Activated T-helper 1 cell treated with Interleukin-2 at 50 U/mL for 16 hours (primary cell): ENCODE measurements at regions not wholly inside any gene's neighbourhood (a gene's known extent, or its start where the extent isn't known, plus 50 kb on each side); places are given as distances from the start of the nearest gene placed in this dataset.
"Not testable (repeated sequence)": the region's sequence is repeated elsewhere in the genome, so short reads cannot be mapped to it uniquely, and the experiment has no call there.

Experiments
- DNase-seq: peaks from one replicate; pipeline ENCODE4 v3.0.0-alpha.2; 2020; ENCODE audit warnings: low read depth

DNA sequence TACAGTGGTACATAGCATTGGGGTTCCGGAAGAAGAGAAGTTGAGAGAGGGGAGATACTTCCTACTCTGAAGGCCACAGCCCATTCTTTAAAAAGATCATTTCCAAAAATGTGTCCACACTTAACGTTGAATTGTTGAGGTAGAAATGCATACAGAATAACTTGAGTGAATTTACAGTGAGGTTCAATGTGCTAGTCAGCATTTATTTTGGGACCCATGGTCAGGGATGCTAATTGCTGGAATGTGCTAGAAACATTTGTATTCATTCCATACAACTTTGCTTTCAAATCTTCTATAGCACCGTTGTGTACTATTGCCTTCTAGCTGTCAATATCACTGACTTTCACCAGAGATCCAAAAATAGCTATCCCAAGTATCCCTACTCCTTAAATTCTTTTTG is 325.9 kb downstream of the SATB2 start:
- DNase-seq, result no peak

DNA sequence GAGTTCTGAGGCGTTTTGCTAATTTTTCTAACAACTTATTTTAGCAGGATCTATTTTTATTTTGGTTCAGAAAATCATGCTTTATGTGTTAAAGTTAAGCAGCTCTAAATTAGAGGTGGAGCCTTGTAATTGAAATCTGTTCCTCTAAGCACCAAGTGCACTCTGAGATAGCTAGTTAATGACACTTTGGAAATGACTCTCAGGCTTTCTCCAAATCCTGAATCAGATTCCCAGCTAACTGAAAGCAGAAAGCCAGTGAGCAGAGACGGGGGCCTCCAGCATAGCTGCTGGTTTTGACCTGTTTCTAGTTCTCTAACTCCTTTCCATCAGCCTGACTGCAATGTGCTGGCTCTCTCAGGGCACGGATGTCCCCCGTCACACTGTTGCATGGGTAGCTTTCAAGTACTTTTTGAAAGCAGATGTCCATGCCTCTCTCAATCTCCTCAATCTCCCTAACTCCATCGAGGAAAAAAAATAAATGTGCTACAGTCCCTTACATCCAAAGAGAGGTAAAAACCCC is 326.5 kb downstream of the SATB2 start:
- DNase-seq, result no peak

DNA sequence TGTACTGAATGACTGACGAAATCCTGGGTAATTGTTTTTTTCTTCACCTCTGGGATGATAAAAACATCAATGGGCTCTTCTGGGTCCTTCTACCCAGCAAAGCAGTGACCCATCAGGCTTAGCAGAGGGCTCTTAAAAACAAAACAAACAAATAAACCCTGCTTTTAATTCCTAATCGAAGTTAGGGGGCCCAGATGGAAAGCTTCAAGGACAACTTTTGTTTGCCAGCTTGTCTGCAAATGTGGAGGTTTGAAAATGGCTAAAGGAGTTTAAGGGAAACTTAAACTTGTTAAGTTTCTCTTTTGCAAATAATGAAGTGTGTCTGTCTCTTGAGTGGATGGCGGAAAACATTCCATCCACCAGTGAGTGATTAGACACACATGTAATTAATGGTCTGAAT is 327.2 kb downstream of the SATB2 start:
- no peak for DNase-seq

DNA sequence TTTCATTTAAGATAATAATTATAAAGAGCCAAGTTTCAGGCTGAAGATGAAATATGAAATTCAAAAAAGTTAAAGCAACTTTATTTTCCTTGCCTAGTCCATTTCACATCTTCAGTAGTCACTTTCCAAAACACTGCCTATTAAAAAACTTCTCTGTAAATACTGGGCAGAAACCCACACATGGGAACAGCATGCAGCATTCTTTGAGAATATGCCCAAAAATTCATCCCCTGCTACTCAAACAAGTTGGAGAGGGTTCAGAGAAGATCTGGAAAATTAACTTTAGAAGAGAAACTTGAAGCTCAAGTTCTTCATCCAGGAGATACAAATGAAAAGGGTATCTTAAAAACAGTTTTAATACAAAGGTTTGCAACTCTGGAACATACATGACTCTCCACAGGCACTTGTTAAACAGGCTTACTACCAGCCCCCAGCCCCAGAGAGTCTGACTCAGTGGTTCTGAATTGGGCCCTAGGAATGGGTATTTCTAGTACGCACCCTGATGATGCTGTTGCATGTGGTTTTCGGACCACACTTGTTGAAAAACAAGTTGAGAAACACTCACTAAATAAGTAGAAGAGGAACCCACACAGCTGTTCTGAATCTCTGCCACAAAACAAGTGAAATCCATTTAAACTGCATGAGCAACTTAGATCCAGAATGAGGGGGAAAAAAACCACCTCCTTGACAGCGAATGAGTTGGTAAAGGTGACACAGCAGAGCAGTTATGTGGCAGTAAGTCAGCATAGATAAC is 329.1 kb downstream of the SATB2 start:
- no peak for DNase-seq

DNA sequence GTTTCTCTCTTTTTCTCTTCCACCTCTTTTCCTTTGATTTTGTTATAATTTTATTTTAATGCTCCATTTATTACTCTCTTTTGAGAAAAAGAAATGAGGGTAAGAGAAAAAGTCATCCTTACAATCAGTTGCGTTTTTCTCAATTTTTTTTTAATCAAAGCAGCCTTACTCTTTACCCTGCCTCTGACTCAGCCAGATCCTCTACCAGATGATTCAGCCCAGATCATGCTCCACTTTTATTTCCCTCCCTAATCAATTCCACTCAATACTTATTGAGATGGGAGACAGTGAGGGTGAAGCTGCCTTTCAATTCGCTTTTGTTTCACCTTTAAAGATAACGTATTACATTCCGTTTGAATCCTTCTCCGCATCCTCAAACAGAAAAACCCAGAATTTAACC is 337.9 kb downstream of the SATB2 start:
- no peak for DNase-seq

DNA sequence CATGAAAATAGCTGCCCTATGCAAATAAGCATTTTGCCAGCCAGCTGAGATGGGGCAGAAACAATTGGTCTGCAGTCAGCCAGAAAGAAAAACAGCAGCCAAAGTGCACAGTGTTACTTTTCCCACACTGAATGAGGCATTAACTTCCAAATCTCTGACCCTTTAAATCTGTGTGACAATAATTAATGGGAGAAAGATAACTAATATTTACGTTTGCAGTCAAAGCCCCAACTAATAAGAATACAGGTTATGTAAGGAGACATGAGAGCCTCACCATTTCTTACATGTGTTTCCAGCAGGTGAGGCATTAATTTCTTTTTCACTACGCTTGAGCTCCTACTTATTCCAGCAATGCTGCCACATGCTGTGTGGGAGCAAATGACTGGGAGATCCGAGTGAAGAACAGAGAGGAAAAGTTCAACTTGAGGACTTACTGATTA is 339.0 kb downstream of the SATB2 start:
- DNase-seq, result no peak

DNA sequence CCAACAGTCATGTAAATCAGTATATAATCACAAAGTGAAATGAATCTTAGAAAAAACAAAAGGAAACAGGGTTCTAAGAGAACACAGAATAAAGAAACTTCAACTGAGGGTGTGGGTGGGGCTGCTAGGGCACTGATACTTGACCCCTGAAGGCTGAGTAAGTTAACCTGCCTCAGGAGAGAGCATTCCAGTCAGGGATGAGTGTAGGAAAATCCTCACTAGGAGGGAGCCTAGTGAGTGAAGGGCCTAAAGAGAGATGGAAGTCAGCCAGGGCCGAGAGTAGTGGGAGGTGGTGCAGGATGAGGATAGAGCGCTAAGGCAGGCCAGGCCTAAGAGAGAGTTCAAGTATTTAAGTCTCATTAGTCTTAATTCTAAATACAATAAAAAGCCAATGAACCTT is 342.6 kb downstream of the SATB2 start:
- no peak for DNase-seq

DNA sequence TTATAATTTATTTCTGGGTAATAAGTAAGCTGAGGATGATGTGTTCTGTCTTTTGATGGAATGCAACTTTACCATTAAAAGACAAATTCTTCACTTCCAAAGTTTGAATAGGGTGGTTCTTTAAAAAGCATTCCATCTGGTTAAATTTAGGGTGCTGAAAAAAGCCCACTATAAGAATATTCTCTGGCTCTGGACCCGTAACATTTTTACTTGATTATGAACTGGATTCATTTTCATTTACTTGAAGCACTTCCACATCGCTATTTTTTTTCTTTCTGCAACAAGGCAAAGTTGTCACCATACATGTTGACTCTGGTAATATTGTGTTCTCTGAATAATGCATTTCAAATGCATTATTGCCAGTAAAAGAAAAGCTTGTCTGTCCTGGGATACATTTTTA is 344.6 kb downstream of the SATB2 start:
- no peak for DNase-seq

DNA sequence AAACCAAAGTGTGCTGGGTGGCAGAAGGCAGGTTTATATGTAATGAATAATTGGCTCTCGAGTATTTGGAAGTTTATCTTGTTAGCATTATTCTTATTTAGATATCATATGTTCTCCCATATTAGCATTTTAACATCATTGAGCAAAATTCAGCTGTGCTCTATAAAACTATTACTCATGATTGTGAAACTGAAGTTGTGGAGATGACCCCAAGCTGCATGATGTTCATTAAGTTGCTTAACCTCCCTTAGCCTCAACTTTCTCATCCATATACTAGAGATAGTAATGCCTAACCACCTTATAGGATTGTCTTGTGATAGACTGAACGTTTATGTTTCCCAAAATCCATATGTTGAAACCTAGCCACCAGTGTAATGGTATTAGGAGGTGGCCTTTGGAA is 346.3 kb downstream of the SATB2 start:
- DNase-seq, result no peak

DNA sequence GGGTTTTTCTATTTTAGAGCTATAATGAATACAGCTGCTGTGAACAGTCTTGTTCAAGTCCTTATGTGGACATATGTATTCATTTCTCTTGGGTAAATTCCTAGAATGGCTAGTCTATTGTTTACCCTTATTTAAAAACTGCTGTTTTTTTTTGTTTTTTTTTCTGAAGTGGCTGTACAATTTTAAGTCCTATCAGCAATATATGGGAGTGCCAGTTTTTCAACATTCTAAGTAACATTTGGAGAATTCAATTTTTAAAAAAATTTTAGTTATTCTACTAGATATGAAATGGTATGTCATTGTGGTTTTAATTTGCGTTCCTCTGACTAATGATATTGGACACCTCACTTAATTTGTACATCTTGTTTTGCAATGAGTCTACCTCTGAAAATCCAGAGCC is 349.7 kb downstream of the SATB2 start:
- DNase-seq, result no peak

DNA sequence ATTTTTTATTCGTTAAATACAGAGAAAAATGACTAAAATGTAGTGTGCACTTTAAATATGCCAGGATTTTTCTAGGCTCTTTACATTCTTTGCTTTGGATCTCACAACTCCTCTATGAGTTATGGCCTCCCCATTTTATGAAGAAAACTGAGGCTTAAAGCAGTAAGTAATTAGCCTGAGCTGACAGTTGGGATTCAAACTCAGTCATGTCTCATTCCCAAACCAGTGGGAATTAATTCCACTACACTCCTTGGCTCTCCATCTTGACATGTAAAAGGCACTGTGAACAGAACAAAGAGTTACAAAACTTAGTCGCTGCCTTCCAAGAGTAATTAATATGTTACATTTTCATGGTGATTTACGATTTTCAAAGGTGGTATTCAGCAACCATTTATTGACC is 351.9 kb downstream of the SATB2 start:
- no peak for DNase-seq

DNA sequence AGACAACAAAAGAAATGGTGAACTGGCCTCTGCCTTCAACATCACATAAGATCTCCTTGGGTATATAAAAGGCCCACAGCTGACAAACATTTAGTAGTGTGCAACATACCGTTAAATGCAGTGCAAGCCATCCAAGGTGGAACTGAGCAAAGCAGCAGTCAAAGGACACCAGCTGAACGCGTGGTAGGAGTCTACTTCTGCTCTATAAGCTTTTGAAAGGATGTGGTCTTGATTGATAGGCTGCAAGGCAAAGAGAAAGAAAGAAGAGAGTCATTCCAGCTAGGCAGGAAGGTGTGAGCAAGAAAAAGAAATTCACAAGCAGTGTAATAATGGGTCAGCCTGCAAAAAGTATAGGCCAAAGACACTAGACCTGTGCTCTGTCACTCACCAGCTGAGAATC is 356.3 kb downstream of the SATB2 start:
- DNase-seq, result no peak

DNA sequence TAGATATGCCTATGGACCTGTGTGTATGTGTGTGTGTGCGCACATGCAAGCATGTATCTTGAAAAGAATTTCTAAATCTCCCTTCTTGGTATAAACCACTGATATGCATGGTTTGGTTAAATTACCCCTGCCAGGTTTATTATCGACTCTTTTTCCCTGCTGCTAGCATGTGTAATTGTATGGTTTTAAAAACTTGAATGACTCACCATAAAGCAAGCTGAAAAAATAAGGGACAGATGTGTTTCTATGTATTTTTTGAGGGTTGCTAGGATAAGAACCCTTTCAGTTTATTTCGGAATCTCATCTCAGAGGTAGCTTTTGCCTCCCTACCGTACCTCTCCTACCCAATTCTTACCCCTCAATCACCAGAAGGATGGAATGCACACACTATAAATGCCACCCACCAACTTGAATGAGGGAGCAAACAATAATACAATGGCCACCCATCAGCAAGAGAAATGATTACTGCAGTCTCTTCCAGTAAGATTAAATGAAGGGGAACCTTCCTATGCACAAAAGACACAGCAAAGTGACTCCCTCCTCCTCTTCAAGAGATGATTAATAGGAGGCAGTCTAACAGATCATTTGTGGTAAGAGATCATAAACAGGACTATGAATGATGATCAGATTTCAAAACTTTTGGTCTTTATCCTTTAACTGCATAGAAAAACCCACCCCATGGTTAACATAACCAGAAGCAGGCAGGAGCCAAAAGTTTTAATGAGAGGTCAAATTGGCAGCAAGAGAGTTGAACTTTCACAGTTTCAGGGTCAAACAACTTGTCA is 357.2 kb downstream of the SATB2 start:
- DNase-seq, result no peak

DNA sequence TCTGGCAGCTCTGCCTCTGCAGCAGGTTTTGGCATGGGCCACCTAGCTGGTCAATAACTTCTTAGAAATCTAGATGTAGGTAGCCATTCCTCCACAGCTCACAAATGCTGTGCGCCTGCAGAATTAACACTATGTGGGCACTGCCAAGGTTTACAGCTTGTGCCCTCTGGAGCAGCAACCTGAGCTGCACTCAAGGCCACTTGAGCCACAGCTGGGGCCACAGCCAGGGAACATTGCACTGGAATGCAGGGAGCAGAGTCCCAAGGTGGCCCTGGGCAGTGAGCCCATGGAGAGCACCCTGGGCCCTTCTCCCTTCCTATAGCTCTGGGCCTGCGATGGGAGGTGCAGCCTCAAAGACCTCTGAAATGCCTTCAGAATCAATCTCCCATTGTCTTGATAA is 365.3 kb downstream of the SATB2 start:
- DNase-seq, result no peak

DNA sequence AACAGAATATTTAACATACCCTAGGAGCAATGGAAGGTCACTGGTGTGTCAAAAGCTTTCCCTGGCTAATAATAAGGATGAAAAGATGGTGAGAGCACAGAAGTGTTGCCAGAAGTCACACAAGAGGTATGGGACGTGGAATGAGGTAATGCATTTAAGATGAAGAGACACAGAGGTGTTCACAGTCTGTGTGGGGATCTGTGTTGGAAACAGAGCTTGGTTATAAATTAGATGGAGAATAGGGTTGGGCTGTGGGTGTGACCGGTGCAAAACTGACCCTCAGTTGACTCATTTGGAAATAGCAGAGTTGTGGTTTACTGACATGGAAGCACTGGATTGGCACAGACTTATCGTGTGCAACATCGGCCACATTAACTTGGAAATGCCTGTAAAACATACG is 372.5 kb downstream of the SATB2 start:
- DNase-seq, result no peak

DNA sequence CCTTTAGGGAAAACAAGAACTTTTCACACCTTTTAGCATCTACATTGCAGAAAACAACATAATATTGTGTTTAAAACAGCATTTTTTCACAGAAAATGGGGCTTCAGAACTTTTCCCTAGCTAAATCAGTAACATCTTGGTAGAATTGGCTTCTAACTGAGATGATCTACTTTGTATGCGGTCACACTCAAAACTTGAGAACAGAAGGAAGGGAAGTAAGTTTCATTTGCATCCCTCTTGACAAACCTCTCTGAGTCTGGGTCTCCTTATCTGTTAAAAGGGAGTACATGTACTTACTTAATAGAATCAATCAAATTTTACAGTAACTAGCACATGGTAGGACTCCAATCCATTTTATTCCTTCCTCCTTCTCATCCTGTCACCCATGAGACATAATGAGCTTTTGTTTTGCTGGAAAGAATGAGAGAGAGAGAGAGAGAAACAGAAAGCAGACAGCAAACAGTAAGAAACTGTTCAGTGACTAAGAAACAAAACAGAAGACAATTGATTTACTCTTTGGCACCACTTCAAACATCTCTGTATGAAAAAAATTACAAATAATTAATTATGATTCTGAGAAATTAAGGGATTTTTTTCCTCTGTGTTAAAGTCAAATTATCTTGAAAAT is 387.3 kb downstream of the SATB2 start:
- no peak for DNase-seq

DNA sequence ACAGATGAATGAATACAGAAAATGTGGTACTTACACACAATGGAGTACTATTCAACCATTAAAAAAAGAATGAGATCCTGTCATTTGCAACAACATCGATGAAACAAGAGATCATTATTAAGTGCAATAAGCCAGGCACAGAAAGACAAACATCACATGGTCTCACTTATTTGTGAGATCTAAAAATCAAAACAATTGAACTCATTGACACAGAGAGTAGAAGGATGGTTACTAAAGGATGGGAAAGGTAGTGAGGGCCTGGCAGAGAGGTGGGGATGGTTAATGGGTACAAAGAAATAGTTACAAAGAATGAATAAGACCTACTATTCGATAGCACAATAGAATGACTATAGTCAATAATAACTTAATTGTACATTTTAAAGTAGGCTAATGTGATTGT is 393.5 kb downstream of the SATB2 start:
- DNase-seq, result no peak

DNA sequence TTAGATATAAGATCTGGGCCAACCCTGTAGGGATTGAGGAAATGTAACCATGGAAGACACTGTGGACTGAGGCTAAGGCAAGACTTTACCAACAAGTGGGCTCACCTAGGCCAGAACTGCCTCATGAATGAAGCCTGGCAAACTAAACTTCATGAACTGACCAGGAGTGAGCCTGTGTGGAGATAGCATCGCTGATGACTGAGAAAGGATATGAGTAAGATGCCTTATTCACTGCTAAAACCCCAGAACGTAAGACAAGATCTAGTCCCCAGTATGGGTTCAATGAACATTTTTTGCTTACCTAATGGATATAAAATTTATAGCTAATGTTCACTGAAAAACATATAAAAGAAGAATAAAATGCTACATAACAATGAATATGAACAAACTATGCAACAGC is 399.8 kb downstream of the SATB2 start:
- DNase-seq, result no peak

DNA sequence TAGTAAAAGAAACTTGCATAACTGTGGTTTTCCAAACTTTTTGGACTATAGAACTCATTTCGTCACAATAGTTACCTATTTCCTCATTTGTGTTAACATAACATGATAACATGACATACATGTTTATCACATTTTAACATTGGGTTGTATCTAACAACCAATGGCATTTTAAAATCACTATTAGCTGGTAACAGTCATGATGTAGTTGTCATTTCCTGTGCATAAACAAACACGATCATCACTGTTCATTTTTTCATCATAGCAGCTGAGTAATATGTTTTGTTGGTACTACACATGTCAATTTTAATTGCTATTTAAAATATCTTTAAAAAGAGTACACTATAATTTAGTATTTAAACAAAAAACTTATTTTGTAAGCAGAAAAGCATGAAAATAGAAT is 402.4 kb downstream of the SATB2 start:
- DNase-seq, result no peak

DNA sequence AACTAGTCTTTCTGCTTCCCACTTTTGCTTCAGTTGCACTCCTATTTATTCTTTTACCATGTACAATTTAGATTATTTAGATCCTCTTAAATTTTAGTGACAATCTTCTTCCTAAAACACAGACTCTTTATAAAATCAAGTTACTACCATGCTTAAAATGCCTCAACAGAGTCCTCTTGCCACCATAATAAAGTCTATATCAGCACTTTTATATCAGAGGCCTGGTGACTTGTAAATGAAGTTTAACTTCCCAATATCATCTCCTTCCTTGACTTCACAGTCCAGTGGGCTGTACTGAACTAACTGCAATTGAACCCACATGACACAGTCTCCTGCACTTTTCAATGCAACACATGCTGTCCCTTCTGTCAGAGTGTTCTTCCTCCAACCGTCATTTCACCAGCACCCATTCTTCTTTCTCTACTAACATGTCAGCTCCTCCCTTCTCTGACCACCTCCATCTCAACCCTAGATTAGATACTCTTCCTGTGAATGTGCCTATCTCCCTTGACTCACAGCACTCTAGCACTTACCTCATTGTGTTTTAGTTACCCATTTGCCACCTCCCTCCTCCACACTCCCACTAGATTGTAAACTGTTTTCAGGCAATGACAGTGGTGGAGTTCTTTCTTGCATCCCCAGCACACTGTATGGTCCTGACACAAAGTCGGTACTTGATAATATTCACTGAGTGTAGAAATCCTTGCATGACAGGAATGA is 414.9 kb downstream of the SATB2 start:
- DNase-seq, result no peak

DNA sequence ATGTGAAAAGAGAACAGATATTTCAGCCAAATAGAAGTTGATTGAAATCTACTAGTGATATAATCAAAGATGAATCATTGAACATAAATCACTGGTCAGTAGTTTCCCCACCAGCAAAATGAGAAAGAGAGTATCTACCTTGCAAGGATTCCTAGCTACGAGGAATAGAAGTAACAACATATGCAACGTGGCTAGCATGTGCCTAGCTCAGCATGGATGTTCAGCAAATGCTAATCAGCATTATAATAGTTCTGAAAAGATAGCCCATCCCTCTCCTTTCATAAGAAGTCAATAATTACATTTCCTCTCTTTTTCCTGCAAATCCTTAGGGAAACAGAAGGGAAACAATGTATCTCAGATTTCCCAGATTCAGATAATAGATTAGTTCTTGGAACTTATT is 417.2 kb downstream of the SATB2 start:
- no peak for DNase-seq

DNA sequence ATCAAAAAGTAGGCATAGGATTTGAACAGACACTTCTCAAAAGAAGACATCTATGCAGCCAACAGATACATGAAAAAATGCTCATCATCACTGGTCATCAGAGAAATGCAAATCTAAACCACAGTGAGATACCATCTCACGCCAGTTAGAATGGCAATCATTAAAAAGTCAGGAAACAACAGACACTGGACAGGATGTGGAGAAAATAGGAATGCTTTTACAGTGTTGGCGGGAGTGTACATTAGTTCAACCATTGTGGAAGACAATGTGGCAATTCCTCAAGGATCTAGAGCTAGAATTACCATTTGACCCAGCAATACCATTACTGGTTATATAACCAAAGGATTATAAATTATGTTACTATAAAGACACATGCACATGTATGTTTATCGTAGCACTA is 424.0 kb downstream of the SATB2 start:
- DNase-seq, result not testable (repeated sequence)
